Endothelial cell of umbilical vein (primary cell): ENCODE measurements at regions not wholly inside any gene's neighbourhood (a gene's known extent, or its start where the extent isn't known, plus 50 kb on each side); places are given as distances from the start of the nearest gene placed in this dataset.

ENCODE experiments used
- BruUV-seq: library from RNA; stranded (reverse); fragments of 400-500 nt; replicated peaks from 2 replicates; lab custom pipeline; 2021; lab: Mats Ljungman, UMichigan
- CTCF ChIA-PET: fragments of 300-600, 350-600 bp; sonication (Branson Sonifier 250); formaldehyde crosslinking; loops from one replicate; lab custom pipeline; 2021; ENCODE audit warnings: antibody characterized with exemption, inconsistent platforms; lab: Charles Lee
- POLR2A ChIA-PET: fragments of 300-600, 350-600 bp; sonication (Branson Sonifier 250); formaldehyde crosslinking; loops from one replicate; lab custom pipeline; 2021; ENCODE audit warnings: antibody characterized with exemption, inconsistent platforms; lab: Charles Lee
- DNase-seq: peaks from one replicate; pipeline ENCODE4 v3.0.0-alpha.2; 2011; ENCODE audit warnings: low read depth, low spot score
- FAIRE-seq: peaks from 2 replicates; lab custom pipeline; 2011; peaks lifted over from hg19 to GRCh38; lab: Jason Lieb, UNC
- H2AFZ ChIP-seq: 2 replicates; pipeline ENCODE4 v1.6.0; 2012; ENCODE audit warnings: low read depth, low read length, control low read depth, inconsistent platforms
- H3K27ac ChIP-seq: 2 replicates; pipeline ENCODE4 v1.5.1; 2011; ENCODE audit warnings: low read depth, mild to moderate bottlenecking, control low read depth, low read length, moderate library complexity; ENCODE audit not compliant: insufficient read depth
- H3K27me3 ChIP-seq, 2 experiments: 2 replicates each; pipeline versions ENCODE4 v1.6.0 to v1.6.1; 2011; ENCODE audit warnings: low read length in 2 of 2, mixed read lengths in 1 of 2; ENCODE audit not compliant: control insufficient read depth in 2 of 2, insufficient read depth in 2 of 2
- H3K36me3 ChIP-seq, 2 experiments: 2 replicates in 1 of 2; 3 replicates in 1 of 2; pipeline ENCODE4 v1.5.1; 2011; ENCODE audit warnings: low read length in 2 of 2, mild to moderate bottlenecking in 1 of 2, moderate library complexity in 1 of 2; ENCODE audit not compliant: control insufficient read depth in 2 of 2, insufficient read depth in 2 of 2; ENCODE audit errors: extremely low read depth in 1 of 2
- H3K4me1 ChIP-seq: 3 replicates; pipeline ENCODE4 v1.5.1; 2011; ENCODE audit warnings: mild to moderate bottlenecking, low read length; ENCODE audit not compliant: control insufficient read depth, insufficient read depth; ENCODE audit errors: extremely low read depth
- H3K4me2 ChIP-seq: 2 replicates; pipeline ENCODE4 v1.6.1; 2011; ENCODE audit warnings: low read length, control low read depth, mixed read lengths; ENCODE audit not compliant: insufficient read depth
- H3K4me3 ChIP-seq, 3 experiments: fragments of 200-600 bp in 1 of 3; sonication (generic), shearing (Covaris generic) in 1 of 3; replicated peaks in 1 of 3; 2 replicates each; pipeline ENCODE4 v1.5.1; 2011 to 2016; ENCODE audit warnings: control low read depth in 3 of 3, low read length in 3 of 3, mild to moderate bottlenecking in 2 of 3, inconsistent platforms in 1 of 3, low read depth in 1 of 3, moderate library complexity in 1 of 3; ENCODE audit not compliant: insufficient read depth in 1 of 3
- H3K79me2 ChIP-seq: 2 replicates; pipeline ENCODE4 v1.6.0; 2012; ENCODE audit warnings: low read length, inconsistent platforms; ENCODE audit not compliant: control insufficient read depth, insufficient read depth
- H3K9ac ChIP-seq: replicated peaks from 2 replicates; pipeline ENCODE3; 2011; ENCODE audit warnings: low read length, control low read depth; ENCODE audit not compliant: insufficient read depth; ENCODE audit errors: extremely low read depth
- H3K9me1 ChIP-seq: replicated peaks from 3 replicates; pipeline ENCODE4 v1.6.0; 2011; ENCODE audit warnings: mild to moderate bottlenecking, low read length; ENCODE audit not compliant: control insufficient read depth, insufficient read depth; ENCODE audit errors: extremely low read depth
- H3K9me3 ChIP-seq: replicated peaks from 2 replicates; pipeline ENCODE4 v1.5.1; 2012; ENCODE audit warnings: low read length, inconsistent platforms; ENCODE audit not compliant: control insufficient read depth, insufficient read depth
- H4K20me1 ChIP-seq: replicated peaks from 2 replicates; pipeline ENCODE3; 2011; ENCODE audit warnings: mild to moderate bottlenecking, low read length; ENCODE audit not compliant: control insufficient read depth, insufficient read depth; ENCODE audit errors: extremely low read depth
- FOS ChIP-seq: IDR thresholded peaks from 2 replicates; pipeline ENCODE4 v1.6.1; 2011; ENCODE audit warnings: mild to moderate bottlenecking, low read length, moderate library complexity, borderline replicate concordance; ENCODE audit not compliant: insufficient read depth
- GATA2 ChIP-seq: IDR thresholded peaks from 2 replicates; pipeline ENCODE4 v1.7.0; 2011; ENCODE audit warnings: low read depth, mild to moderate bottlenecking, moderate library complexity, mixed read lengths, low read length; ENCODE audit not compliant: insufficient read length, insufficient read depth
- JUN ChIP-seq: IDR thresholded peaks from 2 replicates; pipeline ENCODE4 v1.6.1; 2011; ENCODE audit warnings: borderline replicate concordance, low read depth; ENCODE audit not compliant: insufficient read length, insufficient read depth
- MAX ChIP-seq: IDR thresholded peaks from 2 replicates; pipeline ENCODE4 v1.6.1; 2011; ENCODE audit not compliant: insufficient read depth, insufficient read length
- MYC ChIP-seq: IDR thresholded peaks from one replicate; pipeline ENCODE4 v1.6.1; 2011; ENCODE audit warnings: mild to moderate bottlenecking, low read depth, low read length
- POLR2A ChIP-seq: IDR thresholded peaks from 2 replicates; pipeline ENCODE4 v1.6.1; 2012; ENCODE audit warnings: low read depth, mild to moderate bottlenecking, control low read depth, low read length
- POLR2AphosphoS5 ChIP-seq: IDR thresholded peaks from 2 replicates; pipeline ENCODE4 v1.6.1; 2012; ENCODE audit warnings: low read depth, mild to moderate bottlenecking, control low read depth, low read length, moderate library complexity; ENCODE audit not compliant: insufficient read depth
- dilution Hi-C: fragments of 300-500 bp; cut with MboI; formaldehyde crosslinking; loops from one replicate; pipeline ENCODE4 v1.15.0; 2019; ENCODE audit warnings: low sequenced_read_pairs; ENCODE audit not compliant: extremely low pct_ligation_motif_present
- intact Hi-C: fragments of 100-400 bp; cut with micrococcal nuclease; formaldehyde crosslinking; loops from one replicate; pipeline ENCODE4 v1.10.0; 2022
- TF ChIP-seq, protein P1 (sequence below), 2 donors: IDR thresholded peaks; 1 replicate in 1 of 2; 2 replicates in 1 of 2; pipeline ENCODE4 v1.5.1; 2011; ENCODE audit warnings: low read length in 2 of 2, mild to moderate bottlenecking in 2 of 2, moderate library complexity in 2 of 2, control low read depth in 1 of 2, inconsistent platforms in 1 of 2, low read depth in 1 of 2; ENCODE audit not compliant: insufficient read depth in 1 of 2; ENCODE audit errors: extremely low read depth in 1 of 2

DNA sequence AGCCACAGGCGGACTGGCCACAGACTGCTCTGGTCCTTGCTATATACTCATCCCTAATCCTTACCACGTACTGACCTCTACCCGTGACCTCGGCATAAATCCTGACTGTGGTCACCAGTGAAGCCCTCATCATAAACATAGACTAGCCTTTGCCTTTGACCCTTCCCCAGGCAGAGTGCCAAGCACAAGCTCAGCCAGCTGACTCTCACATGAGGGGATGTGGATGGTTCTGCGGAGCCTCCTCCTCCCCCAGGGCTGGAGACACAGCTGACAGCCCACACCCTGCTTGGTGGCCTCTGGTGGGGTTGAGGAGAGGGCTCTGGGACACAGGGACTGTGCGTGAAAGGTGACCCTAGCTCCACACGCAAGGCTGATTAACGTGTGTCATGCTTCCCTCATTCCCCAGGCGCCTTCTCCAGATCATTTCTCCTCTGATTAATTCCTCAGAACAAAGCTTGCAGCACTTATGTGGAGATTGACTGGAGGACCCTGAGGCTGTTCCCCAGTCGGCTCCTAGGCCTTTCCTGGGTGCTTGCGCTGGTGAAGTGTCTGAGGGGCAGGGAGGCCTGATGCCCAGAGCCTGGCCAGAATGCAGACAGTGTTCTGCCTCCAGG lies 241.5 kb upstream of the NLRP1 start:
- Histone ChIP-seq H2AFZ (no peak overlapping the region), H3K79me2 (no peaks in the 10 kb centered on the region), H3K4me1 (peaks cover 43% of the 10 kb centered on the region), H3K27me3 (no peaks in the 10 kb centered on the region), H3K27ac (peak overlapping the region; percentile 79), H3K9me3 (no peaks in the 10 kb centered on the region), H3K9me1 (no peaks in the 10 kb centered on the region), H3K4me2 (peak overlapping the region; percentile 10), H4K20me1 (no peaks in the 10 kb centered on the region), H3K9ac (peak overlapping the region; percentile 42), H3K4me3 (no peak overlapping the region), H3K36me3 (no peaks in the 10 kb centered on the region)
- BruUV-seq, result no TSS peak
- dilution Hi-C loops (no loop called here), intact Hi-C loops (loop anchor here (1.0 to 2.0 kb wide), 3 partner anchors 8 to 501 kb away; no protein-coding TSS in a partner anchor)
- CTCF ChIA-PET, result interaction anchor here (0.7 to 1.7 kb wide), 10 partner anchors 9 to 243 kb away, joined by 3 to 6 read pairs (median 4); no protein-coding TSS in a partner anchor
- POLR2A ChIA-PET, result no interaction called here
- TF ChIP-seq MYC, result peak; percentile 27
- no peak for TF ChIP-seq MAX
- no peak for TF ChIP-seq JUN
- TF ChIP-seq POLR2A, result peak; percentile 6
- TF ChIP-seq POLR2AphosphoS5, result peak; percentile 80
- TF ChIP-seq GATA2, result peak; percentile 77
- TF ChIP-seq FOS, result peak; percentile 64
- TF ChIP-seq, protein P1, sequence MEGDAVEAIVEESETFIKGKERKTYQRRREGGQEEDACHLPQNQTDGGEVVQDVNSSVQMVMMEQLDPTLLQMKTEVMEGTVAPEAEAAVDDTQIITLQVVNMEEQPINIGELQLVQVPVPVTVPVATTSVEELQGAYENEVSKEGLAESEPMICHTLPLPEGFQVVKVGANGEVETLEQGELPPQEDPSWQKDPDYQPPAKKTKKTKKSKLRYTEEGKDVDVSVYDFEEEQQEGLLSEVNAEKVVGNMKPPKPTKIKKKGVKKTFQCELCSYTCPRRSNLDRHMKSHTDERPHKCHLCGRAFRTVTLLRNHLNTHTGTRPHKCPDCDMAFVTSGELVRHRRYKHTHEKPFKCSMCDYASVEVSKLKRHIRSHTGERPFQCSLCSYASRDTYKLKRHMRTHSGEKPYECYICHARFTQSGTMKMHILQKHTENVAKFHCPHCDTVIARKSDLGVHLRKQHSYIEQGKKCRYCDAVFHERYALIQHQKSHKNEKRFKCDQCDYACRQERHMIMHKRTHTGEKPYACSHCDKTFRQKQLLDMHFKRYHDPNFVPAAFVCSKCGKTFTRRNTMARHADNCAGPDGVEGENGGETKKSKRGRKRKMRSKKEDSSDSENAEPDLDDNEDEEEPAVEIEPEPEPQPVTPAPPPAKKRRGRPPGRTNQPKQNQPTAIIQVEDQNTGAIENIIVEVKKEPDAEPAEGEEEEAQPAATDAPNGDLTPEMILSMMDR (IDR thresholded peaks at IDR 0.05; ENCODE audit: extremely low read depth in 1 of 2, insufficient read depth in 1 of 2, low read depth in 1 of 2, low read length in 2 of 2), result no peak
- DNase-seq, result peak; percentile 86
- peak; percentile 91 for FAIRE-seq
